OCI-LY3 (cell line): ENCODE measurements at regions not wholly inside any gene's neighbourhood (a gene's known extent, or its start where the extent isn't known, plus 50 kb on each side); places are given as distances from the start of the nearest gene placed in this dataset.

ENCODE experiments used
- H2AFZ ChIP-seq: fragments of 200-600, 300-600 bp; shearing (Covaris generic); 2 replicates; pipeline ENCODE4 v1.6.0; 2014; ENCODE audit warnings: antibody characterized with exemption, low read depth, low read length
- H3K27ac ChIP-seq: fragments of 200-600, 300-600 bp; sonication (generic); 2 replicates; pipeline ENCODE4 v1.5.1; 2014; ENCODE audit warnings: mild to moderate bottlenecking, low read length, moderate library complexity, mixed read lengths
- H3K27me3 ChIP-seq: fragments of 200-600, 300-600 bp; sonication (generic); 2 replicates; pipeline ENCODE4 v1.6.1; 2014; ENCODE audit warnings: low read depth, low read length, mixed read lengths
- H3K36me3 ChIP-seq: fragments of 200-600, 300-600 bp; sonication (generic); replicated peaks from 2 replicates; pipeline ENCODE3; 2014; ENCODE audit warnings: low read depth, low read length, mixed read lengths
- H3K4me1 ChIP-seq: fragments of 300-600, 200-600 bp; sonication (generic); 2 replicates; pipeline ENCODE4 v1.6.1; 2014; ENCODE audit warnings: low read length, mixed read lengths
- H3K4me2 ChIP-seq: fragments of 200-600, 300-600 bp; sonication (generic); 2 replicates; pipeline ENCODE4 v1.6.1; 2014; ENCODE audit warnings: low read length, mixed read lengths
- H3K4me3 ChIP-seq: fragments of 300-600, 200-600 bp; sonication (generic); 2 replicates; pipeline ENCODE4 v1.5.1; 2014; ENCODE audit warnings: antibody characterized with exemption, mild to moderate bottlenecking, low read length, moderate library complexity
- H3K79me2 ChIP-seq: fragments of 300-600, 200-600 bp; shearing (Covaris generic); 2 replicates; pipeline ENCODE4 v1.6.1; 2014; ENCODE audit warnings: mild to moderate bottlenecking, low read length, mixed read lengths
- H3K9ac ChIP-seq: fragments of 300-600, 200-600 bp; shearing (Covaris generic); 2 replicates; pipeline ENCODE4 v1.6.0; 2014; ENCODE audit warnings: mild to moderate bottlenecking, low read length, moderate library complexity
- H3K9me3 ChIP-seq: fragments of 200-600, 300-600 bp; shearing (Covaris generic); 2 replicates; pipeline ENCODE4 v1.6.1; 2014; ENCODE audit warnings: low read length, mixed read lengths; ENCODE audit not compliant: insufficient read depth
- H4K20me1 ChIP-seq: fragments of 200-600, 300-600 bp; sonication (generic); 2 replicates; pipeline ENCODE4 v1.6.1; 2016; ENCODE audit warnings: low read length, mixed read lengths; ENCODE audit not compliant: insufficient read depth
- EZH2phosphoT487 ChIP-seq: fragments of 200-600 bp; shearing (Covaris generic); IDR thresholded peaks from 2 replicates; pipeline ENCODE4 v1.6.1; 2018; ENCODE audit warnings: antibody characterized with exemption, mixed run types, low read depth
- TF ChIP-seq, protein P1 (sequence below): fragments of 200-600, 300-600 bp; sonication (generic); IDR thresholded peaks from 2 replicates; pipeline ENCODE4 v1.5.1; 2014; ENCODE audit warnings: antibody characterized with exemption, low read length, low read depth

DNA sequence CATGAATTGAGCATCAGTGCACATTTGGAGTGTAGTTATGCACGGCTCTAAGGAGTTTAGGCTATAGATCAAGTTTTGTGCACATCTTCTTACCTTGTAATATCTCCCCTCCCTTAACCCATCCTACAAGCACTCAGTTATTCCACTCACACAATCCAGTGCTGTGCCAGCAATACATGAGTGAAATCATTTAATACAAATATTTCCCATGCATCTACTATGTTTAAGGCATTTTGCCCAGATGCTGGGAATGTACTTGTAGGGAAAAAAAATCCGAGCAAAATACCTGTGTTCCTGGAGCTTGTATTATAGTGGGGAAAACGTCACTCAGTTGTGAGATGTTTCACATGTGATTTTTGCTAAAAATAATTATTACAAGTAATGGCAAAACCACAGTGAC lies 191.6 kb upstream of the LDB2 start:
- H3K36me3 ChIP-seq = no peaks in the 10 kb centered on the region
- H3K27me3 ChIP-seq = no peaks in the 10 kb centered on the region
- H3K4me2 ChIP-seq = no peak overlapping the region
- H3K9me3 ChIP-seq = no peaks in the 10 kb centered on the region
- no peak overlapping the region for H3K9ac ChIP-seq
- no peak overlapping the region for H2AFZ ChIP-seq
- H3K4me1 ChIP-seq = no peaks in the 10 kb centered on the region
- H3K27ac ChIP-seq = no peak overlapping the region
- no peaks in the 10 kb centered on the region for H4K20me1 ChIP-seq
- H3K4me3 ChIP-seq = no peak overlapping the region
- no peak for TF ChIP-seq EZH2phosphoT487
- TF ChIP-seq, protein P1, sequence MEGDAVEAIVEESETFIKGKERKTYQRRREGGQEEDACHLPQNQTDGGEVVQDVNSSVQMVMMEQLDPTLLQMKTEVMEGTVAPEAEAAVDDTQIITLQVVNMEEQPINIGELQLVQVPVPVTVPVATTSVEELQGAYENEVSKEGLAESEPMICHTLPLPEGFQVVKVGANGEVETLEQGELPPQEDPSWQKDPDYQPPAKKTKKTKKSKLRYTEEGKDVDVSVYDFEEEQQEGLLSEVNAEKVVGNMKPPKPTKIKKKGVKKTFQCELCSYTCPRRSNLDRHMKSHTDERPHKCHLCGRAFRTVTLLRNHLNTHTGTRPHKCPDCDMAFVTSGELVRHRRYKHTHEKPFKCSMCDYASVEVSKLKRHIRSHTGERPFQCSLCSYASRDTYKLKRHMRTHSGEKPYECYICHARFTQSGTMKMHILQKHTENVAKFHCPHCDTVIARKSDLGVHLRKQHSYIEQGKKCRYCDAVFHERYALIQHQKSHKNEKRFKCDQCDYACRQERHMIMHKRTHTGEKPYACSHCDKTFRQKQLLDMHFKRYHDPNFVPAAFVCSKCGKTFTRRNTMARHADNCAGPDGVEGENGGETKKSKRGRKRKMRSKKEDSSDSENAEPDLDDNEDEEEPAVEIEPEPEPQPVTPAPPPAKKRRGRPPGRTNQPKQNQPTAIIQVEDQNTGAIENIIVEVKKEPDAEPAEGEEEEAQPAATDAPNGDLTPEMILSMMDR = no peak
- no peaks in the 10 kb centered on the region for H3K79me2 ChIP-seq

DNA sequence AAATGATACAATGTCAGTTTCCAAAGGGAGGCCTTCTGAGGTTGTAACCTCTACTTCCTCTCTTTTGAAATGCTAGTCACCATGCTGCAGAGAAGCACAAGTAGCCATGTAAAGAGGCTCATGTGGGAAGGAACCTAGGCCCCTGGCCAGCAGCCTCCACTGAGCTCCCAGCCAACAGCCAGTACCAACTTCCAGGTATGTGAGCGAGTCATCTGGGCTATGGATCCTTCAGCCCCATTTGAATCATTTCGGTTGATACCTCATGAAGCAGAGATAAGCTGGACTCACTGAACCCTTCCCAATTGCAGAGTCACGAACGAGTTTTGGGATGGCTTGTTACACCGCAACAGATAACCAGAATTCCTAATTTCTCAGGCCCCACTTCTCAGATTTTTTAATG lies 187.0 kb upstream of the LDB2 start:
- no peak overlapping the region for H3K4me3 ChIP-seq
- no peaks in the 10 kb centered on the region for H3K9me3 ChIP-seq
- no peaks in the 10 kb centered on the region for H3K4me1 ChIP-seq
- no peaks in the 10 kb centered on the region for H3K27me3 ChIP-seq
- H2AFZ ChIP-seq = no peak overlapping the region
- no peaks in the 10 kb centered on the region for H3K79me2 ChIP-seq
- H3K4me2 ChIP-seq = no peak overlapping the region
- H3K27ac ChIP-seq = no peak overlapping the region
- H3K9ac ChIP-seq = no peak overlapping the region
- TF ChIP-seq EZH2phosphoT487 = no peak
- TF ChIP-seq, protein P1 = no peak
- no peaks in the 10 kb centered on the region for H4K20me1 ChIP-seq
- no peaks in the 10 kb centered on the region for H3K36me3 ChIP-seq

DNA sequence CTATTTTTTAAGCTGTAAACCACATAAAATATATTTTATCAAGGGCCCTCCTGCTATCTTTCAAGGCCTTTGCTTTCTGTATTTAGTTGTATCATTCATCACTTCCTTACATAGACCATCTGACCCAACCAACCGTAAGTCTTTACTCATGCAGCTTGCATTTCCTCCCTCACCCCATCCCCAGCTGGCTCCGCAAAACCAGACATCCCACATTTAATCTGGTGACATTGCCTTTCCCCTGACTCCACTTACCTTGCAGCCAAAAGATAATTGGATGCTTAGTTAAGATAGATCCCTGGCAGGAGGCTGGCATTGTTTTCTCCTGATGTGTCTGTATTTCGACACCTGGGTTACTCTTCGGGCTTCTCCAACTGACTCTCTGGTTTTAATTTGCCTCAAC lies 183.7 kb upstream of the LDB2 start:
- Histone ChIP-seq H3K27ac (no peak overlapping the region), H3K27me3 (no peaks in the 10 kb centered on the region), H2AFZ (no peak overlapping the region), H3K9me3 (no peaks in the 10 kb centered on the region), H3K9ac (no peak overlapping the region), H4K20me1 (no peaks in the 10 kb centered on the region), H3K4me3 (no peak overlapping the region), H3K4me1 (no peaks in the 10 kb centered on the region), H3K79me2 (no peaks in the 10 kb centered on the region), H3K4me2 (no peak overlapping the region), H3K36me3 (no peaks in the 10 kb centered on the region)
- no peak for TF ChIP-seq EZH2phosphoT487
- TF ChIP-seq, protein P1 = no peak

DNA sequence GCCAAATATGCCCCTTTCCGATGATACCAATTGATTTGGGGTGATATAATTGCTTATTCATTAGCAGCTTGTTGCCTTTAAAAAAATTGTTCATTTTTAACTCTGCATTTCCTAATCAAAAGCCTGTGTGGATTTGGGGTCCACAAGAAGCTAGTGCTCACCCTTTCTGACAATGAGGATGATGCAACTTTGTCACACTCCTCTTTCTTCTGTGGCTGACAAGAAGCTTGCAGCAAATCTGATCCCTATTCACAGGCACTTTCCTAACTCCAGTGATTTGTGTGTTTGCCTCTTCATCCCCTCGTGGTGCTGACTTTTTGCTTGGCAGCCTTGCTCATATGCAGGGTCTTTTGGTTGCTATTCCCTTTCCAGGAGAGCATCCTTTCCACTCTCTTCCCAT lies 182.7 kb upstream of the LDB2 start:
- H3K27ac ChIP-seq = no peak overlapping the region
- no peaks in the 10 kb centered on the region for H3K9me3 ChIP-seq
- no peak overlapping the region for H2AFZ ChIP-seq
- no peak overlapping the region for H3K4me2 ChIP-seq
- H3K4me3 ChIP-seq = no peak overlapping the region
- no peak overlapping the region for H3K9ac ChIP-seq
- no peaks in the 10 kb centered on the region for H3K79me2 ChIP-seq
- TF ChIP-seq EZH2phosphoT487 = no peak
- TF ChIP-seq, protein P1 = no peak
- H3K4me1 ChIP-seq = no peaks in the 10 kb centered on the region
- no peaks in the 10 kb centered on the region for H3K36me3 ChIP-seq
- no peaks in the 10 kb centered on the region for H4K20me1 ChIP-seq
- H3K27me3 ChIP-seq = no peaks in the 10 kb centered on the region
